Astrocyte (in vitro differentiated cells and primary cell): ENCODE measurements at regions not wholly inside any gene's neighbourhood (a gene's known extent, or its start where the extent isn't known, plus 50 kb on each side); places are given as distances from the start of the nearest gene placed in this dataset.

ENCODE experiments used
- DNase-seq: peaks from one replicate; pipeline ENCODE4 v3.0.0-alpha.2; 2010; ENCODE audit warnings: low read depth
- FAIRE-seq: peaks from 2 replicates; lab custom pipeline; 2011; peaks lifted over from hg19 to GRCh38; lab: Jason Lieb, UNC
- H2AFZ ChIP-seq: 2 replicates; pipeline ENCODE4 v1.6.0; 2012; ENCODE audit warnings: low read depth, low read length, inconsistent platforms
- H3K27ac ChIP-seq: 2 replicates; pipeline ENCODE4 v1.5.1; 2011; ENCODE audit warnings: low read depth, low read length, inconsistent platforms
- H3K27me3 ChIP-seq: 2 replicates; pipeline ENCODE4 v1.6.0; 2011; ENCODE audit warnings: low read length, inconsistent platforms; ENCODE audit not compliant: insufficient read depth
- H3K36me3 ChIP-seq: 2 replicates; pipeline ENCODE4 v1.5.1; 2011; ENCODE audit warnings: low read length, inconsistent platforms; ENCODE audit not compliant: insufficient read depth
- H3K4me1 ChIP-seq: 2 replicates; pipeline ENCODE4 v1.5.1; 2011; ENCODE audit warnings: low read length, inconsistent platforms; ENCODE audit not compliant: insufficient read depth
- H3K4me2 ChIP-seq: 2 replicates; pipeline ENCODE4 v1.6.0; 2012; ENCODE audit warnings: low read length, inconsistent platforms
- H3K4me3 ChIP-seq: 2 replicates; pipeline ENCODE4 v1.5.1; 2011; ENCODE audit warnings: low read depth, mild to moderate bottlenecking, low read length, inconsistent platforms; ENCODE audit not compliant: insufficient read depth
- H3K79me2 ChIP-seq: 2 replicates; pipeline ENCODE4 v1.6.0; 2012; ENCODE audit warnings: mild to moderate bottlenecking, low read length, inconsistent platforms; ENCODE audit not compliant: insufficient read depth
- H3K9ac ChIP-seq: 2 replicates; pipeline ENCODE4 v1.6.0; 2012; ENCODE audit warnings: mild to moderate bottlenecking, low read length, inconsistent platforms
- H3K9me3 ChIP-seq: 2 replicates; pipeline ENCODE4 v1.5.1; 2012; ENCODE audit warnings: low read depth, mild to moderate bottlenecking, low read length, inconsistent platforms; ENCODE audit not compliant: insufficient read depth
- H4K20me1 ChIP-seq: 2 replicates; pipeline ENCODE4 v1.6.0; 2012; ENCODE audit warnings: low read length, inconsistent platforms; ENCODE audit not compliant: insufficient read depth
- H3K27ac Mint-ChIP-seq: one replicate; pipeline ENCODE4 v1.8.0; 2021; ENCODE audit warnings: mild to moderate bottlenecking, mixed read lengths; ENCODE audit not compliant: unreplicated experiment
- H3K27me3 Mint-ChIP-seq: one replicate; pipeline ENCODE4 v1.8.0; 2021; ENCODE audit warnings: low read depth, mixed read lengths; ENCODE audit not compliant: unreplicated experiment
- H3K36me3 Mint-ChIP-seq: one replicate; pipeline ENCODE4 v1.8.0; 2021; ENCODE audit warnings: low read depth, mixed read lengths; ENCODE audit not compliant: unreplicated experiment
- H3K4me1 Mint-ChIP-seq: one replicate; pipeline ENCODE4 v1.8.0; 2021; ENCODE audit warnings: low read depth, mixed read lengths; ENCODE audit not compliant: unreplicated experiment
- H3K4me3 Mint-ChIP-seq: one replicate; pipeline ENCODE4 v1.8.0; 2021; ENCODE audit warnings: mild to moderate bottlenecking, moderate library complexity, mixed read lengths; ENCODE audit not compliant: unreplicated experiment
- H3K9me3 Mint-ChIP-seq: one replicate; pipeline ENCODE4 v1.8.0; 2021; ENCODE audit warnings: mild to moderate bottlenecking, mixed read lengths; ENCODE audit not compliant: unreplicated experiment
- EZH2 ChIP-seq: IDR thresholded peaks from 2 replicates; pipeline ENCODE4 v1.6.1; 2012; ENCODE audit warnings: mild to moderate bottlenecking, low read length, inconsistent platforms; ENCODE audit not compliant: insufficient read depth
- TF ChIP-seq, protein P1 (sequence below): IDR thresholded peaks from 2 replicates; pipeline ENCODE4 v1.5.1; 2011; ENCODE audit warnings: low read depth, mild to moderate bottlenecking, inconsistent platforms, low read length, moderate library complexity; ENCODE audit not compliant: insufficient read depth

DNA sequence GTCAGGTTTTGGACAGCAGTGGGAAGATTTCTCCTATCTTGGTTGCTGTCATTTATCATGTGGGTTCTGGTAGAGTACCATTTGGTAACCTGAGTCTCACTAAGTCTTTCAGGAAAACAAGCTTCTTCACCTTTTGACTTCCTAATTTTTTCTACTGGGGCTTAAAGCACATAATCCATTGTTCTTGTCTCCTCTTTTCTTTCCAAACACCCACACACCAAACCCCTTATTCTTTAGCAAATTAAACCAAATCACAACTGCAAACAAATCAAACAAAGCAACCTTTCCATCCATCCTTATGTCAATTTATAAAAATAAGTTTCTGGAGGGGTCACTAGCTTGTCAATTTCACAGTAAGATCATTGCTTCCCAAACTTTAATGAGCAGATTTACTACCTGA is 84.1 kb downstream of the ATP23 start:
- Histone ChIP-seq H3K27me3 (no peaks in the 10 kb centered on the region), H3K4me1 (no peaks in the 10 kb centered on the region), H3K4me2 (no peak overlapping the region), H3K36me3 (no peaks in the 10 kb centered on the region), H2AFZ (no peak overlapping the region), H3K4me3 (no peak overlapping the region), H3K9ac (no peak overlapping the region), H4K20me1 (no peaks in the 10 kb centered on the region), H3K79me2 (no peaks in the 10 kb centered on the region), H3K9me3 (no peaks in the 10 kb centered on the region), H3K27ac (no peak overlapping the region)
- Mint-ChIP-seq H3K27me3 (no peaks in the 10 kb centered on the region), H3K27ac (no peak overlapping the region), H3K36me3 (no peaks in the 10 kb centered on the region), H3K4me1 (no peaks in the 10 kb centered on the region), H3K4me3 (no peak overlapping the region), H3K9me3 (peaks cover 13% of the 10 kb centered on the region)
- TF ChIP-seq, protein P1, sequence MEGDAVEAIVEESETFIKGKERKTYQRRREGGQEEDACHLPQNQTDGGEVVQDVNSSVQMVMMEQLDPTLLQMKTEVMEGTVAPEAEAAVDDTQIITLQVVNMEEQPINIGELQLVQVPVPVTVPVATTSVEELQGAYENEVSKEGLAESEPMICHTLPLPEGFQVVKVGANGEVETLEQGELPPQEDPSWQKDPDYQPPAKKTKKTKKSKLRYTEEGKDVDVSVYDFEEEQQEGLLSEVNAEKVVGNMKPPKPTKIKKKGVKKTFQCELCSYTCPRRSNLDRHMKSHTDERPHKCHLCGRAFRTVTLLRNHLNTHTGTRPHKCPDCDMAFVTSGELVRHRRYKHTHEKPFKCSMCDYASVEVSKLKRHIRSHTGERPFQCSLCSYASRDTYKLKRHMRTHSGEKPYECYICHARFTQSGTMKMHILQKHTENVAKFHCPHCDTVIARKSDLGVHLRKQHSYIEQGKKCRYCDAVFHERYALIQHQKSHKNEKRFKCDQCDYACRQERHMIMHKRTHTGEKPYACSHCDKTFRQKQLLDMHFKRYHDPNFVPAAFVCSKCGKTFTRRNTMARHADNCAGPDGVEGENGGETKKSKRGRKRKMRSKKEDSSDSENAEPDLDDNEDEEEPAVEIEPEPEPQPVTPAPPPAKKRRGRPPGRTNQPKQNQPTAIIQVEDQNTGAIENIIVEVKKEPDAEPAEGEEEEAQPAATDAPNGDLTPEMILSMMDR = no peak
- TF ChIP-seq EZH2 = no peak
- FAIRE-seq (no peak), DNase-seq (no peak)

DNA sequence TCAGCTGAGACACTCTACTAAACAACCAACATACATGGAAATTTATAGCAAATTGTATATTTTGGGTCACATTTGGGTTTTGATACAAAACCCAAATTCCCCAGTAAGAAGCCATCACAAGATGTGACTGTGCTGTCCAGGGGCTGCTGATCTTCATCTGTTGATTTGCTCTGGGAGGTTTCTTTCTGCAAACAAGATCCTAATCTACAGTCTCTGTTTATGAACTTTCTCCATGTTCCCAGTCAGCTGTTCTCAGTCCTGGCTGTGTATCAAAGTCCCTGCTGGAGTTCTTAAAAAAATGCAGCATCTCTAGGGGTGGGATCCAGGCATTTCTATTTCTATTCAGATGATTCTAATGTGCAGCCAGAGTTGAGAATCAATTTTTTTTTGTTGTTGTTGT is 85.1 kb downstream of the ATP23 start:
- H3K27ac Mint-ChIP-seq = no peak overlapping the region
- no peak for FAIRE-seq

More for the DNA sequence above, 85.1 kb downstream of the ATP23 start:
- peaks cover 14% of the 10 kb centered on the region for H3K9me3 Mint-ChIP-seq
- H3K36me3 Mint-ChIP-seq = no peaks in the 10 kb centered on the region
- Histone ChIP-seq H3K9me3 (no peaks in the 10 kb centered on the region), H3K9ac (no peak overlapping the region), H3K27me3 (no peaks in the 10 kb centered on the region), H3K27ac (no peak overlapping the region), H3K4me2 (no peak overlapping the region), H3K4me1 (no peaks in the 10 kb centered on the region), H2AFZ (no peak overlapping the region), H3K79me2 (no peaks in the 10 kb centered on the region), H3K36me3 (no peaks in the 10 kb centered on the region), H4K20me1 (no peaks in the 10 kb centered on the region), H3K4me3 (no peak overlapping the region)
- no peaks in the 10 kb centered on the region for H3K4me1 Mint-ChIP-seq
- H3K4me3 Mint-ChIP-seq = no peak overlapping the region
- TF ChIP-seq, protein P1 = no peak
- TF ChIP-seq EZH2 = no peak
- no peaks in the 10 kb centered on the region for H3K27me3 Mint-ChIP-seq
- no peak for DNase-seq
